IgD-negative memory B cell (primary cell): ENCODE measurements at regions not wholly inside any gene's neighbourhood (a gene's known extent, or its start where the extent isn't known, plus 50 kb on each side); places are given as distances from the start of the nearest gene placed in this dataset.

ENCODE experiments used
- H3K27ac Mint-ChIP-seq, 3 donors: one replicate each; pipeline ENCODE4 v1.8.0; 2020 to 2022; ENCODE audit warnings: mild to moderate bottlenecking in 3 of 3, mixed read lengths in 3 of 3, moderate library complexity in 1 of 3
- H3K27me3 Mint-ChIP-seq: one replicate; pipeline ENCODE4 v1.8.0; 2021; ENCODE audit warnings: mixed read lengths
- H3K36me3 Mint-ChIP-seq: one replicate; pipeline ENCODE4 v1.8.0; 2020; ENCODE audit warnings: mild to moderate bottlenecking, mixed read lengths
- H3K4me1 Mint-ChIP-seq, 3 donors: one replicate each; pipeline ENCODE4 v1.8.0; 2020 to 2022; ENCODE audit warnings: mixed read lengths in 3 of 3, mild to moderate bottlenecking in 1 of 3
- H3K4me3 Mint-ChIP-seq, 4 donors: one replicate each; pipeline ENCODE4 v1.8.0; 2020 to 2022; ENCODE audit warnings: mild to moderate bottlenecking in 4 of 4, mixed read lengths in 4 of 4, moderate library complexity in 3 of 4
- H3K9me3 Mint-ChIP-seq, 3 donors: one replicate each; pipeline ENCODE4 v1.8.0; 2020 to 2021; ENCODE audit warnings: mixed read lengths in 3 of 3, mild to moderate bottlenecking in 1 of 3

GRCh38 chr12:63292471-63293221 is 141.6 kb upstream of the AVPR1A start:
- Mint-ChIP-seq H3K4me1 (no peaks in the 10 kb centered on the region), H3K27me3 (no peaks in the 10 kb centered on the region), H3K27ac (no peak overlapping the region), H3K36me3 (no peaks in the 10 kb centered on the region), H3K9me3 (peaks cover 3 to 10% (median 7%) of the 10 kb centered on the region in 3 donors), H3K4me3 (no peak overlapping the region)

- H3K36me3 Mint-ChIP-seq = peaks cover 2% of the 10 kb centered on the region
- H3K4me1 Mint-ChIP-seq = peaks cover 0 to 3% (median 0%) of the 10 kb centered on the region in 3 donors
These were observed 125.8 kb upstream of the AVPR1A start for GRCh38 chr12:63276537-63277365.

GRCh38 chr12:63266988-63267387 is 116.0 kb upstream of the AVPR1A start:
- H3K27ac Mint-ChIP-seq = no peak overlapping the region
- no peaks in the 10 kb centered on the region for H3K4me1 Mint-ChIP-seq

More at GRCh38 chr12:63276537-63277365, 125.8 kb upstream of the AVPR1A start:
- H3K27ac Mint-ChIP-seq = no peak overlapping the region
- H3K4me3 Mint-ChIP-seq = no peak overlapping the region
- H3K9me3 Mint-ChIP-seq = peaks cover 0 to 3% (median 0%) of the 10 kb centered on the region in 3 donors
- peaks cover 1% of the 10 kb centered on the region for H3K27me3 Mint-ChIP-seq

GRCh38 chr12:63264629-63265028 is 113.6 kb upstream of the AVPR1A start:
- no peaks in the 10 kb centered on the region for H3K4me1 Mint-ChIP-seq
- H3K4me3 Mint-ChIP-seq = no peak overlapping the region
- H3K9me3 Mint-ChIP-seq = peaks cover 5 to 19% (median 8%) of the 10 kb centered on the region in 3 donors
- no peak overlapping the region for H3K27ac Mint-ChIP-seq
- H3K27me3 Mint-ChIP-seq = no peaks in the 10 kb centered on the region
- H3K36me3 Mint-ChIP-seq = peaks cover 1% of the 10 kb centered on the region

More at GRCh38 chr12:63266988-63267387, 116.0 kb upstream of the AVPR1A start:
- no peak overlapping the region for H3K4me3 Mint-ChIP-seq
- peaks cover 3 to 22% (median 12%) of the 10 kb centered on the region in 3 donors for H3K9me3 Mint-ChIP-seq
- no peaks in the 10 kb centered on the region for H3K27me3 Mint-ChIP-seq
- peaks cover 1% of the 10 kb centered on the region for H3K36me3 Mint-ChIP-seq

DNA sequence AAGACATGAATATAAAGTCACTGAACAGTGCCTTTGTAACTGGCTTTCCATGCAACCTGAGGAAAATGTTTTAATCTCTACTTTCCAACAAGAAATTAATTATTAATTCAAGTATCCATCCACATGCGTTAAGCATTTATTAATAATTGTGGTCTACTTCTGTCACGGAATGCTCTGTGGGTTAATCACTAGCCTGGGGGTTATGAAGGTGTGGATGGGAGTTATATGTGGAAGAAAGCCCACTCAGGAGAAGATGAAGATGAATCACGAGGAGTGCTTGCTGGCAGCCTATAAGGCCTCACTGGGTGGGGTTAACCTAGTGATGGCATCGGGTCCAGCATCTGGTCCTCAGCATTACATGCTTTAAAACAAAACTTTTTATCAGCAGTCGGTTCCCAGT is 99.5 kb upstream of the AVPR1A start:
- no peak overlapping the region for H3K4me3 Mint-ChIP-seq
- no peaks in the 10 kb centered on the region for H3K4me1 Mint-ChIP-seq
- H3K9me3 Mint-ChIP-seq = peaks cover 0 to 6% (median 0%) of the 10 kb centered on the region in 3 donors
- H3K27me3 Mint-ChIP-seq = no peaks in the 10 kb centered on the region
- no peak overlapping the region for H3K27ac Mint-ChIP-seq
- H3K36me3 Mint-ChIP-seq = no peaks in the 10 kb centered on the region

- no peaks in the 10 kb centered on the region for H3K4me1 Mint-ChIP-seq
- H3K27ac Mint-ChIP-seq = no peak overlapping the region
- H3K9me3 Mint-ChIP-seq = peaks cover 5 to 8% (median 5%) of the 10 kb centered on the region in 3 donors
- no peaks in the 10 kb centered on the region for H3K36me3 Mint-ChIP-seq
- H3K27me3 Mint-ChIP-seq = no peaks in the 10 kb centered on the region
- no peak overlapping the region for H3K4me3 Mint-ChIP-seq
These were observed 87.9 kb upstream of the AVPR1A start for GRCh38 chr12:63238892-63239291.

GRCh38 chr12:63232896-63233295 is 81.9 kb upstream of the AVPR1A start:
- Mint-ChIP-seq H3K9me3 (peaks cover 3 to 5% (median 3%) of the 10 kb centered on the region in 3 donors), H3K27me3 (no peaks in the 10 kb centered on the region), H3K4me1 (peaks cover 0 to 2% (median 0%) of the 10 kb centered on the region in 3 donors), H3K27ac (no peak overlapping the region), H3K4me3 (no peak overlapping the region), H3K36me3 (peaks cover 5% of the 10 kb centered on the region)

GRCh38 chr12:63228853-63229252 is 77.9 kb upstream of the AVPR1A start:
- H3K9me3 Mint-ChIP-seq = peaks cover 2 to 4% (median 3%) of the 10 kb centered on the region in 3 donors
- H3K4me3 Mint-ChIP-seq = peak overlapping the region in 1 of 4 donors; percentile 27
- no peak overlapping the region for H3K27ac Mint-ChIP-seq
- peaks cover 5% of the 10 kb centered on the region for H3K36me3 Mint-ChIP-seq
- H3K27me3 Mint-ChIP-seq = no peaks in the 10 kb centered on the region
- peaks cover 0 to 2% (median 0%) of the 10 kb centered on the region in 3 donors for H3K4me1 Mint-ChIP-seq

- Mint-ChIP-seq H3K36me3 (peaks cover 3% of the 10 kb centered on the region), H3K4me1 (no peaks in the 10 kb centered on the region), H3K9me3 (peaks cover 0 to 4% (median 3%) of the 10 kb centered on the region in 3 donors), H3K27me3 (no peaks in the 10 kb centered on the region), H3K4me3 (no peak overlapping the region), H3K27ac (no peak overlapping the region)
These were observed 75.9 kb upstream of the AVPR1A start for GRCh38 chr12:63226792-63227463.

DNA sequence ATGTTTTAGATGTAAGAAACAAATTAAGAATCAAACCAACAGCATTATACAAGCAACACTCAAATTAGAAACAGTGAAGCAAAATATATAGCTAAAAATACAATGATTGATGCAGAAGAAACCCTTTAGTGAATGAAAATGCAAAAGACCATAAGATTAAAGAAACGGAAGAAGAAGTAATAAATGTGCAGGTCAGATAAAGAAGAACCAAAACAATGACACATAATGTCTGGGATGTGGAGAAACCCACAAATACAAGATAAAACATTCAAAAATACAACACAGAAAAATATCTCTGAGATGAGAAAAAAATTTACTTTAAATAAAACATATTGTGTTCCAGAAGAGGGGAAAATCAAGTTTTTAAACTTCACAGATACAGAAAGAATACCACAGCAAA is 73.4 kb upstream of the AVPR1A start:
- Mint-ChIP-seq H3K36me3 (peaks cover 3% of the 10 kb centered on the region), H3K27me3 (no peaks in the 10 kb centered on the region), H3K27ac (no peak overlapping the region), H3K4me1 (no peaks in the 10 kb centered on the region), H3K4me3 (no peak overlapping the region), H3K9me3 (peaks cover 0 to 4% (median 3%) of the 10 kb centered on the region in 3 donors)

GRCh38 chr12:63223128-63223527 is 72.1 kb upstream of the AVPR1A start:
- Mint-ChIP-seq H3K36me3 (no peaks in the 10 kb centered on the region), H3K27ac (no peak overlapping the region), H3K4me3 (no peak overlapping the region), H3K27me3 (no peaks in the 10 kb centered on the region), H3K9me3 (peaks cover 0 to 4% (median 0%) of the 10 kb centered on the region in 3 donors), H3K4me1 (no peaks in the 10 kb centered on the region)

DNA sequence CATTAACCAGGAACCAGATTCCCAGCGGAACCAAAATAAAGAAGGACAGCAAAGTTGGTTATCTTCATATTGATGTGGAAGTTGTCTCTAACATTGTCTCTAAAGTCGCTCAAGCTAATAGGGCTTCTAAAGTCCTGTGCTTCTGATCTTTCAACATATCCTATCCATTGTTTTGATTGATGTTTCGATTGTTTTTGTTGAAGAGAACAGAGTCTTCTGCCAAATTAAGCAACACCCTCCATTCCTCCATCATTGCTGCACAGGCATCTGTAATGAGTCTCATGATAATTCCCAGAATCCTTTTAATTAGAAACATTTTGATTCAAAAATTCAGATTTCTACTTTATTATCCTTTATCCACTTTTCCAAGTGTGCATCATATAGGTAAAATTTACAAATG is 71.6 kb upstream of the AVPR1A start:
- Mint-ChIP-seq H3K36me3 (no peaks in the 10 kb centered on the region), H3K27ac (no peak overlapping the region), H3K4me1 (no peaks in the 10 kb centered on the region), H3K4me3 (no peak overlapping the region), H3K27me3 (no peaks in the 10 kb centered on the region), H3K9me3 (peaks cover 0 to 2% (median 0%) of the 10 kb centered on the region in 3 donors)

GRCh38 chr12:63220921-63221320 is 69.9 kb upstream of the AVPR1A start:
- Mint-ChIP-seq H3K36me3 (no peaks in the 10 kb centered on the region), H3K4me3 (no peak overlapping the region), H3K4me1 (no peaks in the 10 kb centered on the region), H3K27ac (no peak overlapping the region), H3K27me3 (no peaks in the 10 kb centered on the region), H3K9me3 (peaks cover 0 to 2% (median 0%) of the 10 kb centered on the region in 3 donors)

GRCh38 chr12:63212316-63212715 is 61.3 kb upstream of the AVPR1A start:
- peaks cover 0 to 2% (median 0%) of the 10 kb centered on the region in 3 donors for H3K9me3 Mint-ChIP-seq
- H3K27ac Mint-ChIP-seq = no peak overlapping the region
- no peak overlapping the region for H3K4me3 Mint-ChIP-seq
- no peaks in the 10 kb centered on the region for H3K27me3 Mint-ChIP-seq
- no peaks in the 10 kb centered on the region for H3K36me3 Mint-ChIP-seq
- H3K4me1 Mint-ChIP-seq = no peaks in the 10 kb centered on the region

DNA sequence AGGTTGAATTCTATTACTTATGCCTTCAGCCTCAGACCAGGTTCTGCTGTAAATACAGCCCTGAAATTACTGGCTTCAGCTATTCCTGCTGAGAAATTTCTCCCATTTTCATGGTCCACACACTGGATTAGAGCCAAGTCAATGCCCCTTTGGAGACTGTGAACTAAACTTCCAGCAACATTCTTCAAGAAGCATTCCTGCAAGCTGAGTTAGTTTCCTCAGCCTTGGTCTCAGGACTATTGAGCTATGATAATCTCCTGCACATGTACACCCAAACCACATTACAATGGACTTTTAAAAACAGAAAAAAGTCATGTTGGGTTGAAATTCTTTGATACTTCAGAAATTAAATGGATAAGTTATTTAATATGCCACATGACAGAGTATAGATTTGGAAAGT is 58.0 kb upstream of the AVPR1A start:
- H3K36me3 Mint-ChIP-seq = no peaks in the 10 kb centered on the region
- H3K4me1 Mint-ChIP-seq = no peaks in the 10 kb centered on the region
- H3K4me3 Mint-ChIP-seq = no peak overlapping the region
- H3K27ac Mint-ChIP-seq = no peak overlapping the region
- H3K9me3 Mint-ChIP-seq = peaks cover 0 to 2% (median 0%) of the 10 kb centered on the region in 3 donors
- H3K27me3 Mint-ChIP-seq = no peaks in the 10 kb centered on the region
